NAMALWA (cell line): ENCODE measurements at regions not wholly inside any gene's neighbourhood (a gene's known extent, or its start where the extent isn't known, plus 50 kb on each side); places are given as distances from the start of the nearest gene placed in this dataset.

Experiments
- DNase-seq: peaks from one replicate; pipeline ENCODE4 v3.0.0-alpha.2; 2015; ENCODE audit warnings: low spot score

- no peak for DNase-seq
These were observed 272.6 kb downstream of the GPM6A start for GRCh38 chr4:175539498-175539897.

GRCh38 chr4:175540151-175540550, 271.9 kb downstream of the GPM6A start:
- DNase-seq: no peak

- DNase-seq: no peak
These were observed 271.3 kb downstream of the GPM6A start for GRCh38 chr4:175540732-175541131.

- DNase-seq: no peak
These were observed 269.3 kb downstream of the GPM6A start for GRCh38 chr4:175542786-175543185.

- no peak for DNase-seq
These were observed 252.9 kb downstream of the GPM6A start for GRCh38 chr4:175559126-175559525.

DNA sequence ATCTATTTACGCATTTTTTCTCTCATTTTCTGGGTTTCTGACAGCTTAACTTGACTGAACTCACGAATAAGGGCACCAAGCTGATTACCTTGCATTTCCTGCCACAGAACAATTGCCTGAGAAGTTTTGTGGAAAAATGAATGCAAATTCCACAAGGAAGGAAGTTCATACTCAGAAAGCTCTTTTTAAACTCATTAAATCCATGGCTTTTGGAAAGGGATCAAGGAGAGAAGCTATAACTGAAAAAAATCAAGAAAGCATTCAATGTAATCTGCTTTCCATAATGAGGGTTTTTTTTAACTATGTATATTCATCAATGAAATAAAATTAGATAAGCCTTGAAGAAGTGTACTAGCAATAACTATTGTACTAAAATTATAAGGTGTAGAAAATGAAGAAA, 252.5 kb downstream of the GPM6A start:
- no peak for DNase-seq

DNA sequence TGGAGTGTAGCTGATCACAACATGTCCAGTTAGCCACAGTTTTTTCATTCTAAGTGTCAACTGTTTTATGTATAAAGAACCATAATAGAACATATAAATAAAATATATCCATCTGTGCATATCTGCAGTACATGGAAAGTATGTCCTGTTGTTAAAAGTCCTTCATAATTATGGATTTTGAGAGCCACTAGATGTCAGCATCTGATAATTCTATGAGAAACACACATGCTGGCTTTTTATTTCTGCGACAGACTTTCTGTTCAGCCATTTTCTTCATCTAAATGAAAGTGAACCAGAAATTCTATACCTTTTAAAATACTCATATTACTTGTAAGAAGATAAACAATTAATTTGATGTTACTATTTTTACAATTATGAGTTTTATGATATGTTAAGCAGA, 251.5 kb downstream of the GPM6A start:
- DNase-seq: peak; percentile 77

DNA sequence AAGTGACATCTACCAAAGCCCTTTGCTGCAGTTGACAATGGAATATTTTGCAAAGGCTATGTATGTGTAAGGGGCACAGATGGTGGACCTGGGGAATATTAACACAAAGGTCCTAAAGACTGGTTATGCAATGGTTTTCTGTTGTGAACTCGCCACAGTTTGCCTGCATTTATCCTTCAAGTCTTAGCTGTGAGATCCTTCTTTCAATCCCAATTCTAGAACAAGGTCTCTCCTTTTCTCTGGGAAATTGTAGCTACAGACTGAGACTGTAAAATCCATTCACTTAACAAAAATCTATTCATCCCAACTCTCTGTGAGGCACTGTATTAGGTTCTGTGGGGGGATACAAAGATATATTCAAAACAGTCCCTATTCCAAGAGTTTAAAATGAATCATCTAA, 250.4 kb downstream of the GPM6A start:
- no peak for DNase-seq

- DNase-seq: no peak
These were observed 250.0 kb downstream of the GPM6A start for GRCh38 chr4:175562111-175562510.

DNA sequence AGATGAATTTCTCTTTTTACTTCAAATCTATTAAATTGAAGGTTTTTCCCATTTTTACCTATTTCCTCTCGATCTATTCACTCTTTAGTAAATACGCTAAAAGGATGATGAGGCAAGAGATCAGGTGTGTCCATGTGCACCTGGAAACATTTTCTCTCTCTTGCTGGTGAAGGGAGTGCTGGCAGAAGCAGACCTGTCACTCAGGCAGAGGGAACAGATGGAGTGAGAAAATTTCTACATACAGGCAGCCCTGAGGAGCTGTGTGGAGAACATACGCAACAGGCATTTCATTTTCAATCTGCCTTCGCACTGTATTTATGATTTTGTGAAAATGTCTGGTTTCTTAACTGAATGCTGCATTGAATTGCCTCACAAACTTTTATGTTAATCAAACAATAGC, 249.5 kb downstream of the GPM6A start:
- DNase-seq: no peak
